ENCODE measurements at regions not wholly inside any gene's neighbourhood (a gene's known extent, or its start where the extent isn't known, plus 50 kb on each side); places are given as distances from the start of the nearest gene placed in this dataset.

- Histone ChIP-seq H3K4me3 (ENCODE audit: low read length) (no peak overlapping the region), H3K27me3 (ENCODE audit: insufficient read depth, low read length) (peaks cover 8% of the 10 kb centered on the region), H3K9me3 (ENCODE audit: low read depth, low read length) (no peaks in the 10 kb centered on the region), H3K4me1 (ENCODE audit: insufficient read depth, low read length) (no peaks in the 10 kb centered on the region)
Observed at GRCh38 chr6:169838346-169839028, 87.1 kb downstream of the ERMARD start.

- peaks cover 8% of the 10 kb centered on the region for H3K27me3 ChIP-seq (ENCODE audit: insufficient read depth, low read length)
- H3K4me1 ChIP-seq (ENCODE audit: insufficient read depth, low read length): no peaks in the 10 kb centered on the region
- H3K4me3 ChIP-seq (ENCODE audit: low read length): no peak overlapping the region
- H3K9me3 ChIP-seq (ENCODE audit: low read depth, low read length): no peaks in the 10 kb centered on the region
Observed at GRCh38 chr6:169837529-169838250, 86.3 kb downstream of the ERMARD start.

- H3K9me3 ChIP-seq (ENCODE audit: low read depth, low read length): no peaks in the 10 kb centered on the region
- peaks cover 11% of the 10 kb centered on the region for H3K27me3 ChIP-seq (ENCODE audit: insufficient read depth, low read length)
- H3K4me3 ChIP-seq (ENCODE audit: low read length): no peak overlapping the region
- no peaks in the 10 kb centered on the region for H3K4me1 ChIP-seq (ENCODE audit: insufficient read depth, low read length)
Observed at GRCh38 chr6:169833258-169833794, 81.9 kb downstream of the ERMARD start.

- H3K4me1 ChIP-seq (ENCODE audit: insufficient read depth, low read length): no peaks in the 10 kb centered on the region
- peaks cover 11% of the 10 kb centered on the region for H3K27me3 ChIP-seq (ENCODE audit: insufficient read depth, low read length)
- H3K9me3 ChIP-seq (ENCODE audit: low read depth, low read length): no peaks in the 10 kb centered on the region
- H3K4me3 ChIP-seq (ENCODE audit: low read length): no peak overlapping the region
Observed at GRCh38 chr6:169832247-169832948, 81.0 kb downstream of the ERMARD start.

GRCh38 chr6:169831450-169832246, 80.2 kb downstream of the ERMARD start:
- Histone ChIP-seq H3K4me3 (ENCODE audit: low read length) (no peak overlapping the region), H3K9me3 (ENCODE audit: low read depth, low read length) (no peaks in the 10 kb centered on the region), H3K4me1 (ENCODE audit: insufficient read depth, low read length) (no peaks in the 10 kb centered on the region), H3K27me3 (ENCODE audit: insufficient read depth, low read length) (peaks cover 11% of the 10 kb centered on the region)

Data from mononuclear cell (primary cell).